GM12872 (cell line): ENCODE measurements at regions not wholly inside any gene's neighbourhood (a gene's known extent, or its start where the extent isn't known, plus 50 kb on each side); places are given as distances from the start of the nearest gene placed in this dataset.
A peak's percentile ranks its signal among the peaks of the same experiment; 100 is the strongest.

Experiments
- TF ChIP-seq, protein P1 (sequence below): IDR thresholded peaks from 3 replicates; pipeline ENCODE4 v1.5.1; 2011; ENCODE audit warnings: low read depth, mild to moderate bottlenecking, low read length, moderate library complexity; ENCODE audit not compliant: insufficient read depth

- TF ChIP-seq, protein P1, sequence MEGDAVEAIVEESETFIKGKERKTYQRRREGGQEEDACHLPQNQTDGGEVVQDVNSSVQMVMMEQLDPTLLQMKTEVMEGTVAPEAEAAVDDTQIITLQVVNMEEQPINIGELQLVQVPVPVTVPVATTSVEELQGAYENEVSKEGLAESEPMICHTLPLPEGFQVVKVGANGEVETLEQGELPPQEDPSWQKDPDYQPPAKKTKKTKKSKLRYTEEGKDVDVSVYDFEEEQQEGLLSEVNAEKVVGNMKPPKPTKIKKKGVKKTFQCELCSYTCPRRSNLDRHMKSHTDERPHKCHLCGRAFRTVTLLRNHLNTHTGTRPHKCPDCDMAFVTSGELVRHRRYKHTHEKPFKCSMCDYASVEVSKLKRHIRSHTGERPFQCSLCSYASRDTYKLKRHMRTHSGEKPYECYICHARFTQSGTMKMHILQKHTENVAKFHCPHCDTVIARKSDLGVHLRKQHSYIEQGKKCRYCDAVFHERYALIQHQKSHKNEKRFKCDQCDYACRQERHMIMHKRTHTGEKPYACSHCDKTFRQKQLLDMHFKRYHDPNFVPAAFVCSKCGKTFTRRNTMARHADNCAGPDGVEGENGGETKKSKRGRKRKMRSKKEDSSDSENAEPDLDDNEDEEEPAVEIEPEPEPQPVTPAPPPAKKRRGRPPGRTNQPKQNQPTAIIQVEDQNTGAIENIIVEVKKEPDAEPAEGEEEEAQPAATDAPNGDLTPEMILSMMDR = no peak
These were observed 255.4 kb downstream of the ARPP21 start for GRCh38 chr3:35894735-35895134.

- TF ChIP-seq, protein P1 = no peak
These were observed 259.9 kb downstream of the ARPP21 start for GRCh38 chr3:35899245-35899644.

- TF ChIP-seq, protein P1 = no peak
These were observed 260.8 kb downstream of the ARPP21 start for GRCh38 chr3:35900079-35900478.

- TF ChIP-seq, protein P1 = peak; percentile 70
These were observed 269.3 kb downstream of the ARPP21 start for GRCh38 chr3:35908366-35909232.

DNA sequence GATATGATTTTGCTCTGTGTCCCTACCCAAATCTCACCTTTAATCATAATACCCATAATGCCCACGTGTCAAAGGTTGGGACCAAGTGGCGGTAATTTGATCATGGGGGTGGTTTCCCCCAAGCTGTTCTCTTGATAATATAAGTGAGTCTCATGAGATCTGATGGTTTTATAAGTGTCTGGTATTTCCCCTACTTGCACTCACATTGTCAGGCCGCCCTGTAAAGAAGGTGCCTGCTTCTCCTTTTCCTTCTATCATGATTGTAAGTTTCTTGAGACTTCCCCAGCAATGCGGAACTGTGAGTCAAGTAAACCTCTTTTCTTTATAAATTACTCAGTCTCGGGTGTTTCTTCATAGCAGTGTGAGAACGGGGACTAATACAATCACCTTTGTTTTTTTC is 279.8 kb downstream of the ARPP21 start:
- TF ChIP-seq, protein P1 = no peak

- TF ChIP-seq, protein P1 = no peak
These were observed 282.4 kb downstream of the ARPP21 start for GRCh38 chr3:35921718-35922117.

- TF ChIP-seq, protein P1 = peak; percentile 39; the same call in 1 of the 3 replicates
These were observed 284.7 kb downstream of the ARPP21 start for GRCh38 chr3:35924070-35924469.
